SU-DHL-6 (cell line): ENCODE measurements at regions not wholly inside any gene's neighbourhood (a gene's known extent, or its start where the extent isn't known, plus 50 kb on each side); places are given as distances from the start of the nearest gene placed in this dataset.

Source experiments
- H2AFZ ChIP-seq: fragments of 200-600 bp; sonication (generic); 2 replicates; pipeline ENCODE4 v1.6.1; 2014; ENCODE audit warnings: low read depth, mild to moderate bottlenecking, moderate library complexity, mixed read lengths, antibody characterized with exemption, low read length; ENCODE audit not compliant: severe bottlenecking
- H3F3A ChIP-seq: fragments of 200-600 bp; shearing (Covaris generic); 2 replicates; pipeline ENCODE4 v1.6.0; 2016; ENCODE audit warnings: antibody characterized with exemption, mild to moderate bottlenecking; ENCODE audit not compliant: insufficient read depth
- H3K27ac ChIP-seq: fragments of 200-600 bp; sonication (generic); 2 replicates; pipeline ENCODE4 v1.5.1; 2016; ENCODE audit warnings: low read depth, mild to moderate bottlenecking, low read length, moderate library complexity, mixed read lengths
- H3K27me3 ChIP-seq: fragments of 200-600 bp; sonication (generic), shearing (Covaris generic); 2 replicates; pipeline ENCODE4 v1.6.0; 2014; ENCODE audit warnings: mild to moderate bottlenecking, low read length
- H3K36me3 ChIP-seq: fragments of 200-600 bp; sonication (generic); 2 replicates; pipeline ENCODE4 v1.6.1; 2014; ENCODE audit warnings: mild to moderate bottlenecking, low read length, mixed read lengths
- H3K4me2 ChIP-seq: fragments of 300-600, 200-600 bp; shearing (Covaris generic), sonication (generic); 2 replicates; pipeline ENCODE4 v1.6.0; 2014; ENCODE audit warnings: low read length, low read depth, mild to moderate bottlenecking; ENCODE audit not compliant: poor library complexity, severe bottlenecking
- H3K4me3 ChIP-seq: fragments of 200-600 bp; sonication (generic); 2 replicates; pipeline ENCODE4 v1.5.1; 2014; ENCODE audit warnings: antibody characterized with exemption, low read length, mild to moderate bottlenecking, mixed read lengths; ENCODE audit not compliant: insufficient read depth, poor library complexity, severe bottlenecking
- H3K79me2 ChIP-seq: fragments of 200-600 bp; sonication (generic); 2 replicates; pipeline ENCODE4 v1.6.1; 2014; ENCODE audit warnings: mild to moderate bottlenecking, low read length, moderate library complexity; ENCODE audit not compliant: insufficient read depth
- H3K9ac ChIP-seq: fragments of 200-600 bp; sonication (generic); 2 replicates; pipeline ENCODE4 v1.7.0; 2014; ENCODE audit warnings: mild to moderate bottlenecking, low read length
- H3K9me2 ChIP-seq: fragments of 200-600 bp; sonication (generic); replicated peaks from 2 replicates; pipeline ENCODE4 v1.6.1; 2014; ENCODE audit warnings: low read length; ENCODE audit not compliant: insufficient read depth
- H3K9me3 ChIP-seq: fragments of 200-600 bp; sonication (generic); 2 replicates; pipeline ENCODE4 v1.6.1; 2014; ENCODE audit warnings: low read length, mixed read lengths; ENCODE audit not compliant: insufficient read depth
- H4K20me1 ChIP-seq: fragments of 200-600 bp; sonication (generic); 2 replicates; pipeline ENCODE4 v1.6.1; 2014; ENCODE audit warnings: low read depth, mild to moderate bottlenecking, antibody characterized with exemption, low read length, moderate library complexity, mixed read lengths
- CTCF ChIP-seq: fragments of 200-600 bp; sonication (generic); IDR thresholded peaks from one replicate; pipeline ENCODE4 v1.5.1; 2017; ENCODE audit warnings: antibody characterized with exemption, mild to moderate bottlenecking, low read length, moderate library complexity; ENCODE audit not compliant: insufficient read depth, poor library complexity, severe bottlenecking
- EZH2phosphoT487 ChIP-seq: fragments of 200-600 bp; sonication (generic), shearing (Covaris generic); conservative IDR thresholded peaks from 2 replicates; pipeline ENCODE4 v1.6.1; 2018; ENCODE audit warnings: mild to moderate bottlenecking, antibody characterized with exemption, low read length, moderate library complexity, mixed read lengths

- Histone ChIP-seq H3K79me2 (no peaks in the 10 kb centered on the region), H3K9me3 (no peaks in the 10 kb centered on the region), H3K9ac (no peak overlapping the region), H3F3A (no peaks in the 10 kb centered on the region), H4K20me1 (no peaks in the 10 kb centered on the region), H2AFZ (no peak overlapping the region), H3K36me3 (no peaks in the 10 kb centered on the region), H3K27ac (no peak overlapping the region), H3K4me3 (no peak overlapping the region), H3K9me2 (no peaks in the 10 kb centered on the region), H3K4me2 (no peak overlapping the region), H3K27me3 (no peaks in the 10 kb centered on the region)
- TF ChIP-seq CTCF (no peak), EZH2phosphoT487 (no peak)
Measured at GRCh38 chr17:14856176-14856575, 408.9 kb downstream of the PMP22 start.

- Histone ChIP-seq H3K27ac (no peak overlapping the region), H3K9me3 (no peaks in the 10 kb centered on the region), H3K9me2 (no peaks in the 10 kb centered on the region), H3K27me3 (no peaks in the 10 kb centered on the region), H3K79me2 (no peaks in the 10 kb centered on the region), H3K4me2 (no peak overlapping the region), H3F3A (no peaks in the 10 kb centered on the region), H4K20me1 (no peaks in the 10 kb centered on the region), H3K4me3 (no peak overlapping the region), H2AFZ (no peak overlapping the region), H3K36me3 (no peaks in the 10 kb centered on the region), H3K9ac (no peak overlapping the region)
- no peak for TF ChIP-seq EZH2phosphoT487
- TF ChIP-seq CTCF, result no peak
Measured at GRCh38 chr17:14854691-14855090, 410.4 kb downstream of the PMP22 start.

- Histone ChIP-seq H3K79me2 (no peaks in the 10 kb centered on the region), H4K20me1 (no peaks in the 10 kb centered on the region), H3K9me2 (no peaks in the 10 kb centered on the region), H3K9me3 (no peaks in the 10 kb centered on the region), H2AFZ (no peak overlapping the region), H3K27ac (no peak overlapping the region), H3K4me2 (no peak overlapping the region), H3K4me3 (no peak overlapping the region), H3K36me3 (no peaks in the 10 kb centered on the region), H3K27me3 (no peaks in the 10 kb centered on the region), H3F3A (no peaks in the 10 kb centered on the region), H3K9ac (no peak overlapping the region)
- TF ChIP-seq CTCF (no peak), EZH2phosphoT487 (no peak)
Measured at GRCh38 chr17:14845591-14846281, 419.4 kb downstream of the PMP22 start.
